MM.1S (cell line): ENCODE measurements at regions not wholly inside any gene's neighbourhood (a gene's known extent, or its start where the extent isn't known, plus 50 kb on each side); places are given as distances from the start of the nearest gene placed in this dataset.

Source experiments
- DNase-seq: peaks from one replicate; pipeline ENCODE4 v3.0.0-alpha.2; 2015
- H2AFZ ChIP-seq: fragments of 300-600 bp; sonication (generic); 2 replicates; pipeline ENCODE4 v1.6.0; 2016; ENCODE audit warnings: antibody characterized with exemption, low read length
- H3F3A ChIP-seq: fragments of 300-600 bp; sonication (generic); 2 replicates; pipeline ENCODE4 v1.6.1; 2016; ENCODE audit warnings: mild to moderate bottlenecking, antibody characterized with exemption, low read length, moderate library complexity, mixed read lengths; ENCODE audit not compliant: insufficient read depth
- H3K27ac ChIP-seq: fragments of 300-600 bp; sonication (generic); 2 replicates; pipeline ENCODE4 v1.5.1; 2016; ENCODE audit warnings: mild to moderate bottlenecking, low read length
- H3K27me3 ChIP-seq: fragments of 300-600 bp; sonication (generic); replicated peaks from 2 replicates; pipeline ENCODE4 v1.6.0; 2016; ENCODE audit warnings: low read length; ENCODE audit not compliant: insufficient read depth
- H3K36me3 ChIP-seq: fragments of 300-600 bp; sonication (generic); replicated peaks from 2 replicates; pipeline ENCODE4 v1.6.1; 2016; ENCODE audit warnings: mild to moderate bottlenecking, low read length, mixed read lengths; ENCODE audit not compliant: insufficient read depth
- H3K4me1 ChIP-seq: fragments of 300-600 bp; sonication (generic); 2 replicates; pipeline ENCODE4 v1.6.1; 2016; ENCODE audit warnings: low read length, mixed read lengths
- H3K4me2 ChIP-seq: fragments of 300-600 bp; sonication (generic); 2 replicates; pipeline ENCODE4 v1.6.0; 2016; ENCODE audit warnings: low read depth, low read length
- H3K4me3 ChIP-seq: fragments of 300-600 bp; sonication (generic); 2 replicates; pipeline ENCODE4 v1.5.1; 2016; ENCODE audit warnings: low read length, mixed read lengths
- H3K79me2 ChIP-seq: fragments of 300-600 bp; sonication (generic); 2 replicates; pipeline ENCODE4 v1.6.1; 2016; ENCODE audit warnings: mixed run types, low read length, mixed read lengths
- H3K9ac ChIP-seq: fragments of 300-600 bp; sonication (generic); 2 replicates; pipeline ENCODE4 v1.6.1; 2016; ENCODE audit warnings: low read length, mixed read lengths
- H3K9me2 ChIP-seq: fragments of 300-600 bp; sonication (generic); replicated peaks from 2 replicates; pipeline ENCODE4 v1.6.1; 2016; ENCODE audit warnings: mild to moderate bottlenecking, low read length, mixed read lengths; ENCODE audit not compliant: insufficient read depth
- H3K9me3 ChIP-seq: fragments of 300-600 bp; sonication (generic); replicated peaks from 2 replicates; pipeline ENCODE4 v1.6.1; 2016; ENCODE audit warnings: mild to moderate bottlenecking, low read length, mixed read lengths; ENCODE audit not compliant: insufficient read depth
- H4K20me1 ChIP-seq: fragments of 300-600 bp; sonication (generic); 2 replicates; pipeline ENCODE4 v1.6.1; 2016; ENCODE audit warnings: mild to moderate bottlenecking, low read length, moderate library complexity, mixed read lengths; ENCODE audit not compliant: insufficient read depth
- EZH2 ChIP-seq: fragments of 300-600 bp; sonication (generic); optimal IDR thresholded peaks from 2 replicates; pipeline ENCODE3; 2017; ENCODE audit warnings: low read depth, mild to moderate bottlenecking, antibody characterized with exemption, low read length, mixed read lengths
- EZH2phosphoT487 ChIP-seq: fragments of 300-600 bp; sonication (generic); IDR thresholded peaks from 2 replicates; pipeline ENCODE4 v1.6.1; 2018; ENCODE audit warnings: antibody characterized with exemption, low read length
- TF ChIP-seq, protein P1 (sequence below): fragments of 300-600 bp; sonication (generic); IDR thresholded peaks from 2 replicates; pipeline ENCODE4 v1.5.1; 2016; ENCODE audit warnings: antibody characterized with exemption, low read length, mixed read lengths

DNA sequence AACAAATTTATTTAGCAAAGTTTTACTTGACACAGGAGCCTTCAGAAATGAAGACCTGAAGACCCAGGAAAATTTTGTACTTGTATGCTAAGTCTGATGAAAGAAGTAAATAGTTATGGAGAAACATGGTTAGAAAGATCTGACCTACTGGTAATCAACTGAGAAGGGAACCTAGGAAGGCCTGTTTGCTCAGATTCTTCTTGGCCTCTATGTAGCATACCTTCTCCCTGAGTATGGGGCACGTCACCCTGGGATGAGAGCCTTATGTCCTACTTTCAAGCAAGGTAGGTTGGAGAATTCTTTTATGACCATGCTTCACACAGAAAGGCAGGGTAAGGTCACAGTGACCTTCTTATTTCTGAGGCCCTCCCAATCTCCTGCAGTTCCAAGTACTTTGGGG lies 178.6 kb upstream of the CREB1 start:
- Histone ChIP-seq H3K27ac (no peak overlapping the region), H3K79me2 (no peaks in the 10 kb centered on the region), H3K9ac (no peak overlapping the region), H3K9me3 (no peaks in the 10 kb centered on the region), H3K36me3 (no peaks in the 10 kb centered on the region), H3K9me2 (no peaks in the 10 kb centered on the region), H3K4me2 (no peak overlapping the region), H4K20me1 (no peaks in the 10 kb centered on the region), H3K27me3 (no peaks in the 10 kb centered on the region), H3F3A (peaks cover 4% of the 10 kb centered on the region), H2AFZ (no peak overlapping the region), H3K4me1 (peaks cover 13% of the 10 kb centered on the region), H3K4me3 (no peak overlapping the region)
- no peak for DNase-seq
- no peak for TF ChIP-seq EZH2
- TF ChIP-seq, protein P1, sequence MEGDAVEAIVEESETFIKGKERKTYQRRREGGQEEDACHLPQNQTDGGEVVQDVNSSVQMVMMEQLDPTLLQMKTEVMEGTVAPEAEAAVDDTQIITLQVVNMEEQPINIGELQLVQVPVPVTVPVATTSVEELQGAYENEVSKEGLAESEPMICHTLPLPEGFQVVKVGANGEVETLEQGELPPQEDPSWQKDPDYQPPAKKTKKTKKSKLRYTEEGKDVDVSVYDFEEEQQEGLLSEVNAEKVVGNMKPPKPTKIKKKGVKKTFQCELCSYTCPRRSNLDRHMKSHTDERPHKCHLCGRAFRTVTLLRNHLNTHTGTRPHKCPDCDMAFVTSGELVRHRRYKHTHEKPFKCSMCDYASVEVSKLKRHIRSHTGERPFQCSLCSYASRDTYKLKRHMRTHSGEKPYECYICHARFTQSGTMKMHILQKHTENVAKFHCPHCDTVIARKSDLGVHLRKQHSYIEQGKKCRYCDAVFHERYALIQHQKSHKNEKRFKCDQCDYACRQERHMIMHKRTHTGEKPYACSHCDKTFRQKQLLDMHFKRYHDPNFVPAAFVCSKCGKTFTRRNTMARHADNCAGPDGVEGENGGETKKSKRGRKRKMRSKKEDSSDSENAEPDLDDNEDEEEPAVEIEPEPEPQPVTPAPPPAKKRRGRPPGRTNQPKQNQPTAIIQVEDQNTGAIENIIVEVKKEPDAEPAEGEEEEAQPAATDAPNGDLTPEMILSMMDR, result no peak
- no peak for TF ChIP-seq EZH2phosphoT487

- Histone ChIP-seq H3K9ac (peak overlapping the region; percentile 10; the same call in 1 of the 2 replicates), H3K27me3 (no peaks in the 10 kb centered on the region), H2AFZ (peak overlapping the region; percentile 40), H3K79me2 (no peaks in the 10 kb centered on the region), H3K4me3 (peak overlapping the region; percentile 22), H3K9me3 (no peaks in the 10 kb centered on the region), H3K27ac (peak overlapping the region; percentile 60), H3K9me2 (no peaks in the 10 kb centered on the region), H3F3A (peaks cover 4% of the 10 kb centered on the region), H3K4me2 (peak overlapping the region; percentile 51), H3K4me1 (peaks cover 13% of the 10 kb centered on the region), H4K20me1 (no peaks in the 10 kb centered on the region), H3K36me3 (no peaks in the 10 kb centered on the region)
- TF ChIP-seq EZH2 (no peak), EZH2phosphoT487 (no peak)
- TF ChIP-seq, protein P1, result peak; percentile 46
- peak; percentile 87 for DNase-seq
These were observed 176.6 kb upstream of the CREB1 start for GRCh38 chr2:207352978-207353671.

DNA sequence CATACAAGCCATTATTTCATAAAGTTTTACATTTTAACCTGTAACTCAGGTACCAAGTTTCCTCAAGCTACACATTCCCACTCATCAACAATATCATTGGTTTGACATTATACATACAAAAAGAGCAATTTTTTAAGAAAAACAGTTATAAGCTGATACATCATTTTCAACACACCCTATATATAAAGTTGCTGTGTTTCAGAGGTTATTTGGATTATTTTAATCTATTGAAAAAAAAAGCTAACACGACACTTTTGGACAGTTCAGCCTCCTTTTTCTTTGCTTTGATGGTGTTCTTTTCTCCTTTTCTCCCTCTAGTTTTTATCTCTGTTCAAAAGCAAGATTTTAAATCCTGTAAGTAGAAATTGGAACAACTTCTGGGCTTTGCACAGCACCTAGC lies 175.9 kb upstream of the CREB1 start:
- H3K36me3 ChIP-seq, result no peaks in the 10 kb centered on the region
- no peak overlapping the region for H3K9ac ChIP-seq
- H3K4me1 ChIP-seq, result peaks cover 13% of the 10 kb centered on the region
- H3K27ac ChIP-seq, result no peak overlapping the region
- no peaks in the 10 kb centered on the region for H4K20me1 ChIP-seq
- DNase-seq, result no peak
- H3K9me2 ChIP-seq, result no peaks in the 10 kb centered on the region
- H3F3A ChIP-seq, result peaks cover 4% of the 10 kb centered on the region
- no peaks in the 10 kb centered on the region for H3K27me3 ChIP-seq
- no peak overlapping the region for H3K4me2 ChIP-seq
- TF ChIP-seq, protein P1, result no peak
- TF ChIP-seq EZH2 (no peak), EZH2phosphoT487 (no peak)
- no peaks in the 10 kb centered on the region for H3K79me2 ChIP-seq
- no peaks in the 10 kb centered on the region for H3K9me3 ChIP-seq
- no peak overlapping the region for H3K4me3 ChIP-seq
- no peak overlapping the region for H2AFZ ChIP-seq
